ENCODE measurements at regions not wholly inside any gene's neighbourhood (a gene's known extent, or its start where the extent isn't known, plus 50 kb on each side); places are given as distances from the start of the nearest gene placed in this dataset.

- no peak overlapping the region for H2BK15ac ChIP-seq (ENCODE audit: low read length)
- no peak overlapping the region for H3K9ac ChIP-seq (replicated peaks in 1 of 4; ENCODE audit: extremely low read depth in 1 of 4, low read depth in 3 of 4, low read length in 3 of 4)
- no peak overlapping the region for H3K4me2 ChIP-seq (ENCODE audit: insufficient read depth in 1 of 2, low read depth in 2 of 2, low read length in 2 of 2)
- H2BK12ac ChIP-seq (ENCODE audit: low read depth, low read length) = no peak overlapping the region
- no peak overlapping the region for H3K14ac ChIP-seq (ENCODE audit: insufficient read length)
- ChIA-PET POLR2A (ENCODE audit: partially characterized antibody) (no interaction called here), CTCF (ENCODE audit: partially characterized antibody) (no interaction called here)
- no peak for FAIRE-seq
- H2AFZ ChIP-seq (ENCODE audit: low read length) = no peak overlapping the region
- no peak overlapping the region for H3K18ac ChIP-seq (ENCODE audit: extremely low read depth, low read length)
- H3K27ac ChIP-seq (ENCODE audit: low read depth, low read length) = no peak overlapping the region
- H2BK120ac ChIP-seq (replicated peaks; ENCODE audit: low read depth, low read length) = no peak overlapping the region
- H3K27me3 ChIP-seq (replicated peaks in 1 of 4; ENCODE audit: control insufficient read depth in 3 of 4, extremely low read depth in 1 of 4, insufficient read depth in 3 of 4, low read length in 3 of 4) = no peaks in the 10 kb centered on the region
- H3K23me2 ChIP-seq (ENCODE audit: low read depth, low read length) = no peaks in the 10 kb centered on the region
- H2BK20ac ChIP-seq (ENCODE audit: low read length) = no peak overlapping the region
- no peak for DNase-seq (ENCODE audit: low read depth in 1 of 2, low spot score in 2 of 2)
- no peak overlapping the region for H3K4ac ChIP-seq (replicated peaks; ENCODE audit: insufficient read length, low read depth, low read length)
- H4K20me1 ChIP-seq (replicated peaks in 1 of 2; ENCODE audit: control insufficient read depth in 1 of 2, insufficient read depth in 2 of 2, low read length in 2 of 2) = no peaks in the 10 kb centered on the region
- no peak overlapping the region for H3K56ac ChIP-seq (replicated peaks; ENCODE audit: insufficient read length, low read depth, low read length)
- peaks cover 2 to 12% (median 8%) of the 10 kb centered on the region in 4 experiments; a peak in 6 of 7 replicates for H3K4me1 ChIP-seq (replicated peaks in 1 of 4; ENCODE audit: control insufficient read depth in 3 of 4, insufficient read depth in 4 of 4, low read length in 3 of 4)
- no peak overlapping the region for H4K8ac ChIP-seq (ENCODE audit: extremely low read depth, insufficient read depth, low read length)
- H3K4me3 ChIP-seq (ENCODE audit: extremely low read depth in 1 of 4, insufficient read depth in 2 of 4, low read depth in 3 of 4, low read length in 4 of 4) = no peak overlapping the region
- no peak overlapping the region for H3K23ac ChIP-seq (ENCODE audit: insufficient read length)
- 92% methylated on average over 7 of the region's 7 CpGs; no CpG with 5 or more reads in 1 of the 2 experiments for WGBS, 2 experiments (ENCODE audit: extremely low coverage in 1 of 2, insufficient coverage in 1 of 2, insufficient read length in 1 of 2, insufficient replicate concordance in 2 of 2, low coverage in 1 of 2, low lambda C conversion rate in 2 of 2, missing lambda C conversion rate in 1 of 2)
- H4K5ac ChIP-seq (ENCODE audit: insufficient read length, low read depth, low read length) = no peak overlapping the region
- H3K36me3 ChIP-seq (ENCODE audit: control insufficient read depth in 2 of 4, insufficient read depth in 4 of 4, low read length in 3 of 4) = no peaks in the 10 kb centered on the region
- no peak overlapping the region for H2AK5ac ChIP-seq (ENCODE audit: low read depth, low read length)
- no peak overlapping the region for H2BK5ac ChIP-seq (ENCODE audit: low read depth, low read length)
- no peaks in the 10 kb centered on the region for H3K79me1 ChIP-seq (ENCODE audit: low read depth, low read length)
- no peak overlapping the region for H4K91ac ChIP-seq (replicated peaks; ENCODE audit: insufficient read length, low read length)
- H3K79me2 ChIP-seq (ENCODE audit: control insufficient read depth in 1 of 2, insufficient read depth in 2 of 2, low read length in 2 of 2) = no peaks in the 10 kb centered on the region
- H3K9me3 ChIP-seq (ENCODE audit: insufficient read depth in 2 of 2, low read depth in 1 of 2, low read length in 1 of 2) = no peaks in the 10 kb centered on the region
- TF ChIP-seq NANOG (IDR thresholded peaks at IDR 0.05; ENCODE audit: insufficient read depth, low read depth, low read length, poor library complexity, severe bottlenecking) (no peak), BCL11A (IDR thresholded peaks at IDR 0.05; ENCODE audit: low read depth in 2 of 2, low read length in 2 of 2) (no peak), SAP30 (IDR thresholded peaks at IDR 0.05; ENCODE audit: insufficient read depth, insufficient replicate concordance, low read length) (no peak), YY1 (IDR thresholded peaks at IDR 0.05; ENCODE audit: low read depth, low read length) (no peak), HDAC2 (IDR thresholded peaks at IDR 0.05; ENCODE audit: borderline replicate concordance in 1 of 2, low read depth in 2 of 2, low read length in 2 of 2) (no peak), SP4 (IDR thresholded peaks at IDR 0.05; ENCODE audit: low read length) (no peak), MAFK (IDR thresholded peaks at IDR 0.05; ENCODE audit: low read depth, low read length) (no peak), JUND (IDR thresholded peaks at IDR 0.05; ENCODE audit: low read length) (no peak), ZNF274 (IDR thresholded peaks at IDR 0.05; ENCODE audit: borderline replicate concordance, extremely low read depth, low read length) (no peak), TEAD4 (IDR thresholded peaks at IDR 0.05; ENCODE audit: low read depth, low read length) (no peak), CHD2 (IDR thresholded peaks at IDR 0.05; ENCODE audit: low read length) (no peak), RAD21 (IDR thresholded peaks at IDR 0.05 in 1 of 2, conservative IDR thresholded peaks at IDR 0.05 in 1 of 2; ENCODE audit: low read depth in 2 of 2, low read length in 2 of 2) (no peak)
- TF ChIP-seq, protein P1, sequence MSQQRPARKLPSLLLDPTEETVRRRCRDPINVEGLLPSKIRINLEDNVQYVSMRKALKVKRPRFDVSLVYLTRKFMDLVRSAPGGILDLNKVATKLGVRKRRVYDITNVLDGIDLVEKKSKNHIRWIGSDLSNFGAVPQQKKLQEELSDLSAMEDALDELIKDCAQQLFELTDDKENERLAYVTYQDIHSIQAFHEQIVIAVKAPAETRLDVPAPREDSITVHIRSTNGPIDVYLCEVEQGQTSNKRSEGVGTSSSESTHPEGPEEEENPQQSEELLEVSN (IDR thresholded peaks at IDR 0.05) = no peak
Measured at GRCh38 chr4:186010821-186011220, 58.1 kb upstream of the TLR3 start.

Measured in H1 (cell line).